Fibroblast of villous mesenchyme (primary cell): ENCODE measurements at regions not wholly inside any gene's neighbourhood (a gene's known extent, or its start where the extent isn't known, plus 50 kb on each side); places are given as distances from the start of the nearest gene placed in this dataset.
"Not testable (repeated sequence)": the region's sequence is repeated elsewhere in the genome, so short reads cannot be mapped to it uniquely, and the experiment has no call there.

Experiments used
- DNase-seq: peaks from one replicate; pipeline ENCODE4 v3.0.0-alpha.2; 2010; ENCODE audit warnings: low read depth
- H3K4me3 ChIP-seq: 2 replicates; pipeline ENCODE4 v1.5.1; 2011; ENCODE audit warnings: low read depth, mild to moderate bottlenecking, low read length
- CTCF ChIP-seq: IDR thresholded peaks from 2 replicates; pipeline ENCODE4 v1.5.1; 2012; ENCODE audit warnings: low read depth, mild to moderate bottlenecking, low read length; ENCODE audit not compliant: insufficient read depth

DNA sequence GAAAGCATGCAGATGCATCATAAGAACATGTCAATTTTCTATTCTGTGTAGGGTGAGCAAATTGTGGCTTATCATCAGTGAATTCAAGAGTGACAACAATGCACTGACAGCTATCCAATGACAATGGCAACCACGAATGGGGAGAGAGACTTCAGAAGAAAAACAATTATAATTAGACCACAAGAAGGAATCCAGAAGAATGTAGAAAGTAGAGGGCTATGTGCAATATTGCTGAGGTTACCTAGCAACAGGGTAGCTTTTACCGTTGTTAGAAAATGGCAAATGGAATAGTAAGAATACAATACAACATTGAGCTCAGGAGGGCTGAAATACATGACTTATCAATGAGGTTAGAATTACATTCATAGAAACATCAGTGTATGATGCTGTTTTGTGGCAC, 71.1 kb upstream of the SESTD1 start:
- TF ChIP-seq CTCF, result no peak
- H3K4me3 ChIP-seq, result no peak overlapping the region
- DNase-seq, result no peak

- no peak overlapping the region for H3K4me3 ChIP-seq
- TF ChIP-seq CTCF, result no peak
- DNase-seq, result peak; percentile 52
These were observed 68.3 kb upstream of the SESTD1 start for GRCh38 chr2:179332903-179333302.

- no peak overlapping the region for H3K4me3 ChIP-seq
- DNase-seq, result no peak
- TF ChIP-seq CTCF, result no peak
These were observed 66.4 kb upstream of the SESTD1 start for GRCh38 chr2:179331061-179331460.

GRCh38 chr2:179322289-179322688, 57.7 kb upstream of the SESTD1 start:
- no peak overlapping the region for H3K4me3 ChIP-seq
- no peak for TF ChIP-seq CTCF
- DNase-seq, result no peak

- DNase-seq, result not testable (repeated sequence)
These were observed 56.4 kb upstream of the SESTD1 start for GRCh38 chr2:179321034-179321433.

DNA sequence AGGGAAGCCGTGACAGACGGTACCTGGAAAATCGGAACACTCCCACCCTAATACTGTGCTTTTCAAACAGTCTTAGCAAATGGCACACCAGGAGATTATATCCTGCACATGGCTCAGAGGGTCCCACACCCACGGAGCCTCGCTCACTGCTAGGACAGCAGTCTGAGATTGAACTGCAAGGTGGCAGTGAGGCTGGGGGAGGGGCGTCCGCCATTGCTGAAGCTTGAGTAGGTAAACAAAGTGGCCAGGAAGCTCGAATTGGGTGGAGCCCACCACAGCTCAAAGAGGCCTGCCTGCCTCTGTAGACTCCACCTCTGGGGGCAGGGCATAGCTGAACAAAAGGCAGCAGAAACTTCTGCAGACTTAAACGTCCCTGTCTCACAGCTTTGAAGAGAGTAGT, 50.1 kb upstream of the SESTD1 start:
- not testable (repeated sequence) for DNase-seq, H3K4me3 ChIP-seq

More at GRCh38 chr2:179321034-179321433, 56.4 kb upstream of the SESTD1 start:
- H3K4me3 ChIP-seq, result not testable (repeated sequence)
